ENCODE measurements at regions not wholly inside any gene's neighbourhood (a gene's known extent, or its start where the extent isn't known, plus 50 kb on each side); places are given as distances from the start of the nearest gene placed in this dataset.

- TF ChIP-seq CTCF (IDR thresholded peaks at IDR 0.05) (no peak), POLR2A (IDR thresholded peaks at IDR 0.05) (no peak), EP300 (IDR thresholded peaks at IDR 0.05) (no peak)
Observed at GRCh38 chr7:113374955-113375354, 256.6 kb upstream of the SMIM30 start.
